K562 (cell line): ENCODE measurements at regions not wholly inside any gene's neighbourhood (a gene's known extent, or its start where the extent isn't known, plus 50 kb on each side); places are given as distances from the start of the nearest gene placed in this dataset.

ENCODE experiments used
- CTBP1 ChIP-seq: fragments of 450-650 bp; IDR thresholded peaks from 2 replicates; pipeline ENCODE4 v1.6.1; 2016; ENCODE audit warnings: borderline replicate concordance
- NEUROD1 ChIP-seq: fragments of 150-350 bp; IDR thresholded peaks from 2 replicates; pipeline ENCODE4 v1.6.1; 2014; ENCODE audit warnings: borderline replicate concordance, low read length, low read depth; ENCODE audit not compliant: partially characterized antibody
- RBM34 ChIP-seq: fragments of 200-400 bp; formaldehyde crosslinking; IDR thresholded peaks from 2 replicates; pipeline ENCODE4 v1.6.1; 2018; ENCODE audit warnings: low read length, borderline replicate concordance; ENCODE audit not compliant: insufficient read depth
- ZNF408 ChIP-seq: fragments of 250-450 bp; sonication (Bioruptor Pico); IDR thresholded peaks from 2 replicates; pipeline ENCODE4 v1.4.0; 2020; ENCODE audit warnings: low read depth, mild to moderate bottlenecking, moderate library complexity
- TF ChIP-seq, protein P1 (sequence below), 2 experiments: fragments of 450-650 bp; formaldehyde crosslinking in 1 of 2; IDR thresholded peaks; 2 replicates each; pipeline versions ENCODE4 v1.4.0 to v1.6.1; 2014 to 2020; ENCODE audit warnings: mild to moderate bottlenecking in 2 of 2, borderline replicate concordance in 1 of 2, low read depth in 1 of 2
- TF ChIP-seq, protein P2 (sequence below): sonication (generic); formaldehyde crosslinking; IDR thresholded peaks from 2 replicates; pipeline ENCODE4 v1.9.0; 2022; ENCODE audit warnings: mild to moderate bottlenecking, missing genetic modification reagents

DNA sequence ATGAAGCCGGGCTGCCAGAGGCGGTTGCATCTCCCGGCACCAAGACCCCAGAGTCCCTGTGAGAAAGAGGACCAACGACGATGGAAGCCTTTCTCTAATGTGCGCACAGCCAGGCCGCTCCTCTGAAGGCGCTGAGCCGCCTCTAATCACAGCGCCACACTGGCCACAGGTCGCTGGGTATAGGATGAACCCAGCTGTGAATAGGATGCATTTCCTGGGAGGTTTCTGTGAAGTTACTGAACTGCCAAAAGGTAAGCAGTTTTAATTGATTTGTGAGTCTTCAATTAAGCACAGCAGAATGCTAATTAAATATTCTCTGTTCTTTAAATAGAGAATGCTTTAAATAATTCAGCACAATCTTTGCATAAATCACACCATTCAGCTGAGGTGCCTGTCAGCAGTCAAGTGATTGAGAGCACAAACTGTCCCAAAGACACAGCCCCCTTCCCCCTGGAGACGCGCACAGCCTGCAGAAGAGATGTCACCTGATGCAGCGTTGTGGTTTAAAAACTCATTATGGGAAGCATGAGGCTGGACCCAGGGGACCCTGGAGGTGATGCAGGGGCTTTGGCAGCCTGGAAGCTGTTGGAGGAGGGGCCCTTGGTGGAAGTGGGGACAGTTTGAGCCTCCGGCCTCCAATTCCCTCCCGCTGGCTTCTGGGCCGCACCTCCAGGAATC lies 98.1 kb downstream of the RTP5 start (continued):
- TF ChIP-seq, protein P1, sequence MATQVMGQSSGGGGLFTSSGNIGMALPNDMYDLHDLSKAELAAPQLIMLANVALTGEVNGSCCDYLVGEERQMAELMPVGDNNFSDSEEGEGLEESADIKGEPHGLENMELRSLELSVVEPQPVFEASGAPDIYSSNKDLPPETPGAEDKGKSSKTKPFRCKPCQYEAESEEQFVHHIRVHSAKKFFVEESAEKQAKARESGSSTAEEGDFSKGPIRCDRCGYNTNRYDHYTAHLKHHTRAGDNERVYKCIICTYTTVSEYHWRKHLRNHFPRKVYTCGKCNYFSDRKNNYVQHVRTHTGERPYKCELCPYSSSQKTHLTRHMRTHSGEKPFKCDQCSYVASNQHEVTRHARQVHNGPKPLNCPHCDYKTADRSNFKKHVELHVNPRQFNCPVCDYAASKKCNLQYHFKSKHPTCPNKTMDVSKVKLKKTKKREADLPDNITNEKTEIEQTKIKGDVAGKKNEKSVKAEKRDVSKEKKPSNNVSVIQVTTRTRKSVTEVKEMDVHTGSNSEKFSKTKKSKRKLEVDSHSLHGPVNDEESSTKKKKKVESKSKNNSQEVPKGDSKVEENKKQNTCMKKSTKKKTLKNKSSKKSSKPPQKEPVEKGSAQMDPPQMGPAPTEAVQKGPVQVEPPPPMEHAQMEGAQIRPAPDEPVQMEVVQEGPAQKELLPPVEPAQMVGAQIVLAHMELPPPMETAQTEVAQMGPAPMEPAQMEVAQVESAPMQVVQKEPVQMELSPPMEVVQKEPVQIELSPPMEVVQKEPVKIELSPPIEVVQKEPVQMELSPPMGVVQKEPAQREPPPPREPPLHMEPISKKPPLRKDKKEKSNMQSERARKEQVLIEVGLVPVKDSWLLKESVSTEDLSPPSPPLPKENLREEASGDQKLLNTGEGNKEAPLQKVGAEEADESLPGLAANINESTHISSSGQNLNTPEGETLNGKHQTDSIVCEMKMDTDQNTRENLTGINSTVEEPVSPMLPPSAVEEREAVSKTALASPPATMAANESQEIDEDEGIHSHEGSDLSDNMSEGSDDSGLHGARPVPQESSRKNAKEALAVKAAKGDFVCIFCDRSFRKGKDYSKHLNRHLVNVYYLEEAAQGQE (IDR thresholded peaks at IDR 0.05; ENCODE audit: borderline replicate concordance): no peak
- TF ChIP-seq, protein P1 (CRISPR knock-in tag; IDR thresholded peaks at IDR 0.05; ENCODE audit: low read depth): no peak
- TF ChIP-seq, protein P2, sequence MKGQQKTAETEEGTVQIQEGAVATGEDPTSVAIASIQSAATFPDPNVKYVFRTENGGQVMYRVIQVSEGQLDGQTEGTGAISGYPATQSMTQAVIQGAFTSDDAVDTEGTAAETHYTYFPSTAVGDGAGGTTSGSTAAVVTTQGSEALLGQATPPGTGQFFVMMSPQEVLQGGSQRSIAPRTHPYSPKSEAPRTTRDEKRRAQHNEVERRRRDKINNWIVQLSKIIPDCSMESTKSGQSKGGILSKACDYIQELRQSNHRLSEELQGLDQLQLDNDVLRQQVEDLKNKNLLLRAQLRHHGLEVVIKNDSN (CRISPR knock-in tag): no peak
- TF ChIP-seq CTBP1 (no peak), NEUROD1 (no peak), ZNF408 (no peak), RBM34 (no peak)
